NCI-H2107 treated with DMSO at 0.1 percent for 48 hours (cell line): ENCODE measurements at regions not wholly inside any gene's neighbourhood (a gene's known extent, or its start where the extent isn't known, plus 50 kb on each side); places are given as distances from the start of the nearest gene placed in this dataset.
"Not testable (repeated sequence)": the region's sequence is repeated elsewhere in the genome, so short reads cannot be mapped to it uniquely, and the experiment has no call there.

Experiments
- DNase-seq: peaks from one replicate; lab custom pipeline; 2025; ENCODE audit not compliant: unreplicated experiment; lab: John Stamatoyannopoulos, UW

GRCh38 chr2:37802899-37803379, 122.1 kb upstream of the RMDN2 start:
- no peak for DNase-seq

- DNase-seq = not testable (repeated sequence)
These were observed 119.1 kb upstream of the RMDN2 start for GRCh38 chr2:37806004-37806403.

- DNase-seq = no peak
These were observed 115.6 kb upstream of the RMDN2 start for GRCh38 chr2:37809525-37809924.

- no peak for DNase-seq
These were observed 115.0 kb upstream of the RMDN2 start for GRCh38 chr2:37809931-37810570.

- no peak for DNase-seq
These were observed 112.7 kb upstream of the RMDN2 start for GRCh38 chr2:37812414-37812813.

DNA sequence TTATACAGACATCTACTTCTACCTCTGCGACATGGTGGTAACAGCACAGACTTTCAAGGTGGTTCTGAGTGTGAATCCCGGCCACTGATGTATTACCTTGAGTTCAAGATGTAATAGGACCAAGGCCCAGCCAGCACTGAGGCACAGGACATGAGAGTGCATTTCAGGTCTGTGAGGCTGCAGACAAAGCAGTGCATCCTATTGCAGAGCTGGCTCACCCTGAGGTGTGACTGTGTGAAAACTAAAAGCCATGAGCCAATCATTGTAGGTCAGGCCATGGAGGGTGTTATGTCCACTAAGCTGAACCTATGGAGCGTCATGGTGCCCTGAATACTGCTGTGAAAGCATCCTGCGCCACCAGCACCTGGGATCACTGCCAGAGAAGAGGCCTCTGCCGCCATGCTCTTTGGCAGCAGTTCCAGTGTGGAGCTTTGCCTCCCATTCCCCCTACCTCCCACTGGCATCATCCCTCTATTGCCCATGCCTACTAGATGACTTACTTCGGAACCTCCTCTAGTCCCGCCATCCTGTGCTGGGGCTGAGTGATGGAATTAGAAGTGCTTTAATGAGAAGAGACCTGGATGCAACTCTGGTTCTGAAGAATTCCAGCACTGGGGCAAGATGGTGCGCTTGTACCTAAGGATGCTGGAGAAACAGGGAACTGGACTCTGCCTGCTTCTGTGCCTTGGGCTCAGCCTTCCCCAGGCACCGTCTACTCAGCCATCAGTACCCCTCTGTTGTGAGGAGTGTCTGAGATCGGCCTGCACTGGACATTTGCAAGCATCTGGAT, 112.0 kb upstream of the RMDN2 start:
- no peak for DNase-seq

DNA sequence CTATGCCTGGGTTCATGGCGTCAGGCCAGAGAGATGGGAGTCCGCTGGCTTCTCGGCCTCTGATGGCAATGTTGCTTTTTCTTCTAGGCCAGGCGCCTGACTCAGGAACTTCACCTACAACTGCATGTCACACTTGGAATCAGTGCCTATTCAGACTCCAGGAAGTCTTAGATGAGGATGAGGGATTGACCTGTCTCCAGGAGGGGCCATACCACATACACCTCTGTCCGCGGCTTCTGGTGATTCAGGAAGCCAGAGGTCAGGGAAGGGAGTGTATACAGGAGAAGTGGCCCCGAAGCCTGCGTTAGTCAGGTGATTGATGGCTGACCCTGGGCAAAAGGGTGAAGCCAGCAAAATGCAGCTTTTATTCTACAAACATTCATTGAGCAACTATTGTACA, 109.1 kb upstream of the RMDN2 start:
- no peak for DNase-seq

GRCh38 chr2:37816686-37817085, 108.4 kb upstream of the RMDN2 start:
- no peak for DNase-seq

DNA sequence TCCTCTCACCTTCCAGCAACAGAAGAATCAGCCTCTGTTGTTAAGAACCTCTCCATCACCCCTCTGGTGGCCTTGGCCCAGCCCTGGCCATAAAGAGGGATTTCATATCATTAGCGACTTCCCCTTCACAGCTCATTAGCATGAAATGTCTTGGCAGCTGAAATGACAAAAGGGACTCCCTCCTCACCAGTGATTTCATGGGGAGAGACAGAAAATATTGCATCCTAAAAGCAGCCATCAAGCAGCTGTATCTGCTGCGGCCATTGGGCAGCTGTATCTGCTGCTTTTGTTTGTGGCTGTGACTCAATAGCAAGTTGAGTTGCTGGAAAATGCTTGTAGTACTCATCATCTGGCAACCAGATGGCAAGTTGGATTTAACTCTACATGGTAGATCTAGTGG, 105.9 kb upstream of the RMDN2 start:
- DNase-seq = no peak

GRCh38 chr2:37820471-37820986, 104.6 kb upstream of the RMDN2 start:
- DNase-seq = no peak

DNA sequence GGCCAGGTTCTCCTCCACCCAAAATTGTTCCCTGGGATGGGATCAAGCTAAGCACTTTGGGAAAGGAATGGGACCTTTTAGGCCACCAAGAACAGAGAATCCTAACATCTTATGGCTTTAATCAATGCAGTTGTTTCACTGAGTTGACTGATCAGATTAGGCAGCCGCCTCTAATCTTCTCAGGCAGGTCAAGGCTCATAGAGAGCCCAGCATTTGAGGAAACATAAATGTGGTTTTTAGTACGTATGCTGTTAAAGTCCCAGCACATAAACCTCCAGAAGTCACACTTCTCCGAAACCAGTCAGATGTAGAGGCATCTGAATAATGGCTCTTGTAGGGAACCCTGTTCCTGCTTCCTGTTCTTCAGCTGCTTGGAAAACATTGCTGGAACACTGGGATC, 99.5 kb upstream of the RMDN2 start:
- no peak for DNase-seq

GRCh38 chr2:37826611-37827010, 98.5 kb upstream of the RMDN2 start:
- DNase-seq = no peak

GRCh38 chr2:37827455-37827854, 97.6 kb upstream of the RMDN2 start:
- DNase-seq = no peak

DNA sequence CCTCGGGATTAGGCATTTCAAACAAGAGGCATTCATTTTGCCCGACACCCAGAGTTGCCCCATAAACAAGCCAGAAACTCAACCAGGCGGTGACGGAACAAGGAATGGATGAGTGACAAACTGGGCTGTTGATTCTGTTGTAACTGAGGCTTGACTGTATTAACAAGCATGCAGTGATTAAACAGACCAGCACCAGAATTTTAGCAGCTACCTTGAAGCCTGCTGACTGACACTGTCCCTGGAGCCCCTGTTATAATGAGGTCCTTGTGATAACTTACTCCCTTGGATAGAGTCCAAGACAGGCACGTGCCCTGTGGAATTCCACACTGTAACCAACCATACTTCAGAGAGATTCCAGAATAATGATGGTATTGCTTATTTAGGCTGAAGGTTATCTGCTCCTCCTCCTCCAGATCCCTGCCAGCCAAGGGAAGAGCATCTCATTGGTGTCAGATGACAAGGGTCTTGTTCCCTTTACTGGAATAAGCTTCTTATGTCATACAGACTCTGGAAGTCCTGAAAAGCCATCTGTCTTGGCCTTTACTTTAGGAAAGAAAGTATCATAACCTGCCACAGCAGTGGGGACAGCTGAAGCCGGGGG, 97.1 kb upstream of the RMDN2 start:
- no peak for DNase-seq

DNA sequence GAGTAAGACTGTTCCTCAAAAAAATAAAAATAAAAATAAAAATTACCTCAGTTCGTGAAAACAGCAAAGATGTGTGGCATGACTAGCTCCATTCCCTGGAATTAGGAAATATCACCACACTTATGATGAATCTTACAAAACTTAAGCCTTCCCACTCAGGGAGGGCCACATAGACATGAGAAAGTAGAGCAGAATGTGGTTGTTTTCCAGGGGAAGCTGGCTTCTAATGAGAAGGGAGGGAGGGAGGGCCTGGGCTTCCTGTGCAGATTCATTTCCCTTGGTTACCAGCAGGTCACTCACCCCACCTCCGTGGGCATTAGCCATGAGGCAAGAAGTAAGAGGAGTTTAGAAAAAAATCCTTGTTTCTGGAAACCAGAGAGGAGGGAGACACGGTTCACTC, 95.9 kb upstream of the RMDN2 start:
- no peak for DNase-seq

GRCh38 chr2:37829616-37830395, 95.3 kb upstream of the RMDN2 start:
- DNase-seq = no peak

DNA sequence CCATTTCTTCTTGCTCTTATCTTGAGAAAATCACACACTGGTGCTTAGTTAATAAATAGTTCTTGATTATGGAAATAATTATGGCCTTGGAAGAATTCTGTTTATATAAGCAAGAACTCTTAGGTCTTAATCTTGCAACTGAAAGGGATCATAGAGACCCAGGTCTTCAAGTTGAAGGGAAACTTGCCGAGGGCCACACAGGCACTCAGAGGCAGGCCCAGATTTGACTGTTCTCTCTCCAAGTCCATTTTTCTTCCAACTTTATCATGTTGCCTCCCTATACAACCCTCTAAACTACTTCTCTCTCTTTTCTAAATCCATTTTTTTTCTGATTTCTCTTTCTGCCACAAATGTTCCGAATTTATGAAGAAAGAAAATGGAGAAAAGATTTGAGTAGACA, 94.5 kb upstream of the RMDN2 start:
- no peak for DNase-seq

DNA sequence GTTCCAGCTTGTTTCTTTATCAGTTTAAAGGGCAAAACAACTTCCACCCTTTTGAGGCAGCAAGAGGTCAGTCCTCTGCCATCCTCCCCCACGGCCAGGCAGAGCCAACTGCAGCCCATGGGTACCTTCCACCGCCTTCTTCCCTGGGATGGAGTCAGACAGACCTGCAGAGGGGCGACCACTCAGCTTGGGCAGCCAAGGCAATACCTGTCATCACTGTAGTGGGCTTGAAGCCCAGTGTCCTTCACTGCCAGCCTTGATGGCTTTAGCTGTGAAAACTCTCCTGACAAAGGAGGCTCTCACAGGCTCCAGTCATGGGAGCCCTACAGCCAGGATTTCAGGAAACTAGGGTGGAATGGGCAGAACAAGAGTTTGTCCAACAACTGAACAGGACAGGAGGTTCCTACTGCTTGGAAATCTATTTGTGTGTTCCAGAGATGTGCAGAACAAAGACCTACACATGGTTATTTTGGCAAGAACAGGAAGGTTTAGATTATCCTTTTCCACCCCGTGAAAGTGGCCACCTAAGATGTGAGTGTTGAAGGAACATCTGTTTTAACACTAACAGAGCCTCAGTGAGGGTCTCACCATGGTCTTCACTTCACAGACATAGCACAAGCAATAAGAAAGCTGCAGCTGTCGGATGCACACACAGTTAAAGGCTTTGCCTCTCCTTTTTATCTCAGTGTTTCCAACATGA, 93.9 kb upstream of the RMDN2 start:
- no peak for DNase-seq

- peak; percentile 10 for DNase-seq
These were observed 92.4 kb upstream of the RMDN2 start for GRCh38 chr2:37832590-37833197.

- no peak for DNase-seq
These were observed 91.7 kb upstream of the RMDN2 start for GRCh38 chr2:37833423-37833822.
